ENCODE measurements at regions not wholly inside any gene's neighbourhood (a gene's known extent, or its start where the extent isn't known, plus 50 kb on each side); places are given as distances from the start of the nearest gene placed in this dataset.
A peak's percentile ranks its signal among the peaks of the same experiment; 100 is the strongest.

DNA sequence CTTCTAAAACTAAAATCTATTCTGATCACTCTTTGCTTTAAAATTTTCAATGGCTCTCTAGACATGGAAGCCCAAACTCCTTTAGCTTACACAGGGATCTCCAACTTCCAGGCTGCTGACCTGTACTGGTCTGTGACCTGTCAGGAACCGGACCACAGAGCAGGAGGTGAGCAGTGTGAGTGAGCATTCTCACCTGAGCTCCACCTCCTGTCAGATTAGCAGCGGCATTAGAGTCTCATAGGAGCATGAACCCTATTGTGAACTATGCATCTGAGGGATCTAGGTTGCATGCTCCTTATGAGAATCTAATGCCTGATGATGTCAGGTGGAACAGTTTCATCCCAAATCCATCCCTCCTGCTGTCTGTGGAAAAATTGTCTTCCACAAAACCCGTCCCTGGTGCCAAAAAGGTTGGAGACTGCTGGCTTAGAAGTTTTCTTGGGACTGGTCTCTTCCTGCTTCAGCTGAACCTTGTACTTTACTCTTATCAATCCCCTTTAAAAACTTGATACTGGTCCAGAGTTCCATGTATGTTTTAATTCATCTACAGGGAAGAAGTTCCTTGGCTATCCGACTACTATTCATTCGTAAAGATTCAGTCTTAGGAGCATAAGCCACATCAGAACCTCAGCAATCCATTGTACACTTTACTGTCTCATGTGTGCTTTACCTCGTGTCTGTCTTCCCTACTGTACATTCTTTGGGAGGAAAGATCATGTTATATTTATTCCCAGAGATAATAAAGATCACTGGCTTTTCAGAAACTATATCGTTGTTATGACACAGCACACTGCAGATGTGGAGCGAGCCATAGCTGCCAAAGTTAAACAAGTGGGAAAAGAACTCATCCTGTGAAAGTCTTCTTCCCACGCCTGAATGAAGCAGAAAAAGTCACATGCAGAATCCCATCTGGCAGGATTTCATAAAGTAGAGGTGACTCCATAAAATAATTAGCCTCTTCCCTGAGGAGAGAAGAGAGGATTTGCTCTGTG, 183.8 kb downstream of the LRATD1 start:
- DNase-seq: no peak
- intact Hi-C loops (cut with DNase I): no loop called here

- peak in 39 of 42 donors; percentile 17 to 87 (median 59) for DNase-seq
- intact Hi-C loops (cut with DNase I): no loop called here
Measured at GRCh38 chr2:14817848-14818247, 185.3 kb downstream of the LRATD1 start.

DNA sequence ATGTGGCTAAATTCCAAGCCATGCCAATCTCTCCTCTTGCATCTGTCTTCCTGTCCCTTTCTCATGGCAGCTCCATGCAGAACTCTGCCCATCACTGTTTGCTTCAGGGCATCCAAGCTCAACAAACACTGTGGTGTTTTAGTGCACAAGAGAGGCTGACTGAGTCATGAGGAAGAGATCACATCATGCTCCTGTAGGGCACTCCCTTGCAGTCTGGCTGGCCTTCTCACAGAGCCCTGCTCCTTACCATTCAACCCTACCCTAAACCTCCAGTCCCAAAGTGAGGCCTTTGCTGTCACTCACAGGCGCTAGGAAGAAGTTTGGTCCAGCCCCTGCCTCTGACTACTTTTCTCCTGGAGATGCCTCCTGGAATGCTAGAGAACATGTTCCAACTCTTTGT, 194.0 kb downstream of the LRATD1 start:
- no peak for DNase-seq
- intact Hi-C loops (cut with DNase I): no loop called here

DNA sequence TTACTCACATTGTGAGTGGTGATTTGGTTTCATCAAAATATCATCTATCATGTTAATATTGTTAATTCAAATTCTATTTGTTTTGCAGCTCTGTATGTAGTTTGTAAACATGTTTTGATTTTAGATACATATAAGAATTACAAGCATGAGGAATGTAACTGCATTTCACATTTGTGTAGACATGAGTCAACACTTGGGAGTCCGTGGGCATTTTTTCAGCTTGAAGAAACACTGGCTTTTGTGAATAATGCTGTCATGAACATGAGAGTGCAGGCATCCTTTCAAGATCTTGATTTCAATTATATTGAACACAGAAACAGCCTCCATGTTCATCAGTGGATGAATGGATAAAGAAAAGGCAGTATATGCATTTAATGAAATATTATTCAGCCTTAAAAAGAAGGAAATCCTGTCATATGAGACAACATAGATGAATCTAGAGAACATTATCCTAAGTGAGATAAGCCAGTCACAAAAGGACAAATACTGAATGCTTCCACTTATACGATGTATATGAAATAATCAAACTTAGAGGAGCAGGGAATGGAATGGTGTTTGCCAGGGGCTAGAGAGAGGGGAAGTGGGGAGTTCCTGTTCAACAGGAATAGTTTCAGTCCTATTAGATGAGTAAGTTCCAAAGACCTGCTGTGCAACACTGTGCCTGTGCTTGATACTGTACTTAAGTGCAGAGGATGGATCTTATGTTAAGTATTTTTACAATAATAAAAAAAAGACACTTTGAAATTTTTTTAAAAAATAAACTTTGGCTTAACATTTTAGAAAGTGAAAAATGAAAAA, 194.9 kb downstream of the LRATD1 start:
- intact Hi-C loops (cut with DNase I): no loop called here

DNA sequence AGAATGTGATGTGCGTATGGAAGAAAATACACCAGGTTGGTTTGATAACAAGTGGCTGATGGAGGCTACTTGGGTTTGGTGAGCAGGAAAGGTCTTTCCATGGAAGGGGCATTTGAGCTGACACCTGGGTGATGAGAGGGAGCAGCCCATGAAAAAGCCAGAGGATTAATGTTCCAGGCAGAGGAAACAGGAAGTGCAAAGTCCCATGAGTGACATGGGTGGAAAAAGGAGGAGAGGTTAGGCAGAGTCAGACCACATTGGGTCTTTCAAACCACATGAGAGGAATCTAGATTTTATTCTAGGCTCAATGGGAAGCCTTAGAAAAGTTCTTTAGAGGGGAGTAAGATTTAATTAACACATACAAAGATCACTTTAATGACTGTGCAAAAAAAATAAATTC, 195.7 kb downstream of the LRATD1 start:
- intact Hi-C loops (cut with DNase I): no loop called here
- no peak for DNase-seq

More for the DNA sequence above, 194.9 kb downstream of the LRATD1 start:
- DNase-seq: no peak

DNA sequence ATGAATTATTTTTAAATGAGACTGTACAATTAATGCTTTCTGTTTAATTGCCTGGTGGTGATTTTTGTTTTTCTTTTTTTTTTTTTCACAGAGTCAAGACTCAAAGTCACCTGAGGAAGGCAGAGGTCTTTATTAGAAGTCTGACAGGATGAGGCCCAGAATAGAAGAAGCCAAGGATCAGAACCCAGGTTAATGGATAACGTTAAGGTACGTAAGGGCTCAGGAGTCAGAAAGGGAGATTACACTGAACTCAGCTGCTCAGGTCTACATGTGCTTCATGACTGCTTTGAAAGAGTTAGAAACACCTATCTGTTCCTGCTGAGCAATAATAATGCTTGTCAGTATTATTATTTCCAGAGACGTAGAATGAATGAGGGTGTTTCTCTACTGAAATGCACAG, 196.5 kb downstream of the LRATD1 start:
- intact Hi-C loops (cut with DNase I): no loop called here
- no peak for DNase-seq

GRCh38 chr2:14831458-14831857, 198.9 kb downstream of the LRATD1 start:
- intact Hi-C loops (cut with DNase I): no loop called here
- DNase-seq: no peak

DNA sequence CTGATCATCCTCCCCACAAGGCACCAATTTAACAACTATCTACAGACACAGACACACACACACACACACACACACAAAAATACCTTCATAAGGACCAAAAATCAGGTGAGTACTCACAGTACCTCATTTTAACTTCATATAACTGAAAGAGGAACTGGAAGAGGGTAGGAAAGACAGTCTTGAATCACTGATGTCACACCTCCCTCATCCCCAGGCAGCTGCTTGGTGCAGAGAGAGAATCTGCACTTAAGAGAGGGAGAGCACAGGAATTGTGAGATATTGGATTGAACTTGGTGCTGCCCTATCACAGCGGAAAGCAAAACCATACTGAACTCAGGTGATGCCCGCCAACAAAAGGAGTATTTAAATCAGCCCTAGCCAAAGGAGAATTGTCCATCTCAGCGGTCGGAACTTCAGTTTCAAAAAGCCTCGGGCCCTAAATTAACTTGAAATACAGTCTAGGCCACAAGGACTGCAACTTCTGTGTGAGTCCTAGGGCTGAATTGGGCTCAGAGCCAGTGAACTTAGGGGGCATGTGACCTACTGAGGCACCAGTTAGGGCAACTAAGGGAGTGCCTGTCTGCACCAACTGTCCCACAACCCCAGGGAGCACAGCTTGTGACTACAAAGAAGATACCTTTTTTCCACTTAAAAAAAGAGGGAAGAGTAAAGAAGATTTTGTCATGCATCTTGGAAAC, 211.1 kb downstream of the LRATD1 start:
- intact Hi-C loops (cut with DNase I): no loop called here
- no peak for DNase-seq

DNA sequence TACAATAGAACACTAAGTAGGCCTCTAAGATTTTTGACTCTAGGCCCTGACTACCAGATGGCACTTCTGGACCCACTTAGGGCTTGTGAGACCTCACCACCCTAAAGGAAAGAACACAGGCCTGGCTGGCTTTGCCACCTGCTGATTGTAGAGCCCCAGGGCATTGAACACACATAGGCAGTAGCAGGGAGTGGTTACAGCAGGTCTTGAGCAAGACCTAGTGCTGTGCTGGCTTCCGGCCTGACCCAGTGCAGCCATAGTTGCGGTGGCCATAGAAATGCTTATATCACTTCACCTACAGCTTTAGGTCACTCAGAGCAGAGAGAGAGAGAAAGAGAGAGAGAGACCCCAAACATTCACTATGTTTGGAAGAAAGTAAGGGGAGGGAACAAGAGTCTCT, 223.2 kb downstream of the LRATD1 start:
- DNase-seq: no peak
- intact Hi-C loops (cut with DNase I): no loop called here

- intact Hi-C loops (cut with DNase I): no loop called here
- no peak for DNase-seq
Measured at GRCh38 chr2:14861181-14861580, 228.7 kb downstream of the LRATD1 start.

DNA sequence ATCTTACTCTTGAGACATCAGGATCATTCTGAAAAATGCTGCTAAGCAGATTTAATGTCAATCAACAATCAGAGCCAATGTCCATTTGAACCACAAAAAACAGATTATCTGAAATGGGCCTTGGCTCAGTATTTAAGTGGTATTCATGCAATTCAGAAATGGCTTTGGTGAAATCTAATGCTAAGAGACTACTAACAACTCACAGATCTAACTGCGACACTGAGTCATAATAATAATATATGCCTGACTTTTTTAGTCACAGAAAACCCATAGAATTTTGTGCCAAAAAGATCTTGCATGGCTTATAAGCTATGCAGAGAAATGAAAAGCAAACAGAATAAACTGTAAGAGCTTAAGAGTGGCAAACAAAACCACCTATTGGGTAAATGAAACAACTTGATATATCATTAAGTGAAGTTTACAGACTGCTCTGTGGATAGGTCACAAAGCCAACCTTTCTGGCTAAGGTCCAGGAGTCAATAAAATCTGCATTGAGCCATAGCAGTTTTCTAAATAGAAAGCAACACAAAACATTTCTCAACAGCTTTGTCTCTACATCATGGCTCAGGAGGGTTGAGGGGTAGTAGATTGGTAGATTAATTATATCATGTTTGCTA, 234.3 kb downstream of the LRATD1 start:
- DNase-seq: no peak
- intact Hi-C loops (cut with DNase I): no loop called here

DNA sequence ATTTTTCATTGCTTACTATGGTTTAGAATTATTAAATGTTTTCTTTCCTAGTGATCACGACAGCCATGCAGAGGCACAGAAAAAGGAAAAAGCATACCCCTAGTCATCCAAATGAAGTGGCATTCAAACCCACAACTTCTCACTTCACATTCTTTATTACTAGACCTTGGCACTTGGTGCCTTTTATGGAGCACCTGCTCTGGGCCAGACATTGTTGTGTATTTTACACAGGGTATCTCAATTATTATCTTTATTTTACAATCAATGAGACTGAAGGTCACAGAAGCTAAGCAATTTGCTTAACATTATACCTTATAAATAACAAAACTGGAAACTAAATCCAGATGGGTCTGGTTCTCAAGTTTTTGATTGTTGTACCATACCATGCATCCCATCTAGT, 235.3 kb downstream of the LRATD1 start:
- DNase-seq: no peak
- intact Hi-C loops (cut with DNase I): no loop called here

DNA sequence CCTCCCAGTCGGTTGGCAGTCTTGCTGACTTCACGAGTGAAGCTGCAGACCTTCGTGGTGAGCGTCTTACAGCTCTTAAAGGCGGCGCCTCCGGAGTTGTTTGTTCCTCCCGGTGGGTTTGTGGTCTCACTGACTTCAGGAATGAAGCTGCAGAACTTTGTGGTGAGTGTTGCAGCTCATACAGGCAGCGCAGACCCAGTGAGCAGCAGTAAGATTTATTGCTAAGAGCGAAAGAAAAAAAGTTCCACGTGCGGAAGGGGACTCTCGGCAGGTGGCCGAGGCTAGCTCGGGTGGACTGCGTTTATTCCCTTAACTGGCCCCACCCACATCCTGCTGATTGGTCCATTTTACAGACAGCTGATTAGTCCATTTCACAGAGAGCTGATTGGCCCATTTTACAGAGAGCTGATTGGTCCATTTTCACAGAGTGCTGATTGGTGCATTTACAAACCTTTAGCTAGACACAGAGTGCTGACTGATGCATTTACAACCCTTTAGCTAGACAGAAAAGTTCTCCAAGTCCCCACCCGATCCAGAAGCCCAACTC, 240.3 kb downstream of the LRATD1 start:
- intact Hi-C loops (cut with DNase I): no loop called here

DNA sequence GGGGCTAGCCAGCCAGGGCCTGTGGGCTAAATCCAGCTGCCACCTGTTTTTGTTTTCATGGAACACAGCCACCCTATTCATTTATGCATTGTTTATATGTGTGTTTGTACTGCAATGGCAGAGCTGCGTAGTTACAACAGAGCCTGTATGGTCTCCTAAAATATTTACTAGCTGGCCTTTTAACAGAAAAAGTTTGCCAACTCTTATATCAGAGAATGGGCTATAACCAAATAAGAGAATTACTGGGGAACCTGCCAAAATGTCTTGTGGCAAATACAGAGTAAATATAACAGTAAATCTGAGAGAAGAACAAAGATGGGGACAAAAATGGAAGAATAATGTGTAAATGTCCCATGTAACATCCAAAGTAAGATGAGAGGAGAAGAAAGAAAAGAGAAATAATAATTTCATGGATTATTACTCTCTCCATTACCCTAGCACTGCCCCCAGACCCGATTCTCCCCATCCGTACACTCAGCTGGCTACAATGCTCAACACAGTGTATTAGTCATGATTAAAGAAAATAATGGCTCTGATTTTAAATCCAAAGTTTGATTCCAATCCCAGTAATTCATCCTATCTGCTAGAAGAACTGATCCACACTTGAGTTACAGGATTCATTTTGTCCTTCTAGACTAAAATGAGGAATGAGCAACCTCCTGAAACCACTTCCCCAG, 249.3 kb downstream of the LRATD1 start:
- intact Hi-C loops (cut with DNase I): no loop called here
- DNase-seq: no peak

More for the DNA sequence above, 240.3 kb downstream of the LRATD1 start:
- DNase-seq: no peak

DNA sequence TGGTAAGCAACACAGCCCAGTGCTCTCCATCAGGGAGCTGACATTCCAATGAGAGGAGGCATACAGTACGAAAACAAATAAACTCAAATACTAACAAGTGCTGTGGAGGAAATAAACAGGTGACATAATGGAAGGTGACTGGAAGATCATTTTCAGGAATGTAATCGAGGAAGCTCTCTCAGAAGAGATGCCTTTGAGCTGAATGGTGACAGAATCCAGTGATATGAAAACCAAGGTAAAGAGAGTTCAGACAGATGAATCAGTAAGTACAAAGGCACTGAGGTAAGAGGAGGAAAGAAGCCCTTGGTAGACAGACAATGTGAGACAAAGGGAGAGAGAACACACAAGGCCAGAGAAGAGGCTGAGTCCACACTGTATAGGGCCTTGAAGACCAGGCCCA, 252.1 kb downstream of the LRATD1 start:
- DNase-seq: no peak
- intact Hi-C loops (cut with DNase I): no loop called here

DNA sequence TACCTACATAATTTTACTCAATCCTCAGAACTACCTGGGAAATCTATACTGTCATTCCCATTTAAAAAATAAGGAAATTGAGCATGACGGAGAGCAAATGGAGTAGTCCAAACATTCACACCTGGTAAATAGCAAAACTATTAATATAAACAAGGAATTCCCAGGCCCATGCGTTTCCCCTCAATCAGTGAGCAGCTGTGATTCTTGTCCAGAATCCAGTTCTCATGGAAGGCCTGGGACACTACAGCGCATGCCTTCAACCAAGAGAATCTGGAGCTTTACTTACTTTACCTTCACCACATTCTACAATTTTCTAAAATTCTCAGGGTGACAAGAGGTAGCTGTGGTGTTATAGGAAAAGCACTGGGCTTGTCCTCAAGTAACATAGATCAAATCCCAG, 259.0 kb downstream of the LRATD1 start:
- DNase-seq: no peak
- intact Hi-C loops (cut with DNase I): no loop called here

DNA sequence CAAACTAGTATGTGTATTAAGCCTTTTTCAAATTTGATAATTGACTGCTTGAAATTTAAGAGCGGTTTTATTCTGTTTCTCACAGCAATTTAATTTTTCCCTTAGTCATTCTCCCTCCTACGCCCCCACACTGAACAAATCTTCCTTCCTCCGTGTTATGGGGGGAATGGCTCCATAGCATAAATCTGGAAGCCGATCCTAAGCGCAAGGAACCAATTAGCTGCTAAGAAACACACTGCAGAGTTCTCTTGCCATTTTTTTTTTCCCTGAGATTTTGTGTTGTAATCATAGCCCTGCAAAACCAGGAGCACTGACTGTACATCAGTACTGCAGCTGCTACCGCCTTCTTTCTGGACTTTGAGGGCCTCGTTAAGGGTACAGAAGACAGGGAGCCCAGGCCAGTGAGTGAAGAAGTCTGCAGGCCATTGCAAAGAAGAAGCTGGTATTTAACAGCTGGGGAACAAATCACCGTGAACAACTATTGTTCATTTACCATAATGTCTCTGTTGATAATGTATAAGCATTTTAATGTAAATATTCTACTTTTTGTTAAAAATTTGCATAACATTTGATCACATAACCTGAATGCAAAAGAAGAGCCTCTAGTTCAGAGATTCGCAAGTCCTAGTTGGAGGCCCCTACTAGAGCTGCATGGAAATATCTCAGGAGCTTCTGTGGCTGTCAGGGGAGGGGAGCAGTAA, 264.0 kb downstream of the LRATD1 start:
- DNase-seq: peak in 22 of 42 donors; percentile 4 to 65 (median 32)
- intact Hi-C loops (cut with DNase I): no loop called here

All from head of caudate nucleus (tissue), 42 donors.